Hepatocyte (in vitro differentiated cells): ENCODE measurements at regions not wholly inside any gene's neighbourhood (a gene's known extent, or its start where the extent isn't known, plus 50 kb on each side); places are given as distances from the start of the nearest gene placed in this dataset.

Source experiments
- DNase-seq: peaks from one replicate; pipeline ENCODE4 v3.0.0-alpha.2; 2016; ENCODE audit warnings: low spot score
- H2AFZ ChIP-seq: fragments of 200-600 bp; sonication (generic); 2 replicates; pipeline ENCODE4 v1.6.0; 2016; ENCODE audit warnings: antibody characterized with exemption, mild to moderate bottlenecking
- H3K27ac ChIP-seq: fragments of 200-600 bp; sonication (generic); 2 replicates; pipeline ENCODE4 v1.5.1; 2016; ENCODE audit warnings: mild to moderate bottlenecking
- H3K27me3 ChIP-seq: fragments of 200-600 bp; sonication (generic); 2 replicates; pipeline ENCODE4 v1.6.1; 2016
- H3K36me3 ChIP-seq: fragments of 200-600 bp; sonication (generic); replicated peaks from 2 replicates; pipeline ENCODE4 v1.5.1; 2016; ENCODE audit warnings: low read depth; ENCODE audit not compliant: insufficient read depth
- H3K4me1 ChIP-seq: fragments of 200-600 bp; sonication (generic); 2 replicates; pipeline ENCODE4 v1.5.1; 2016; ENCODE audit warnings: mild to moderate bottlenecking, moderate library complexity; ENCODE audit not compliant: insufficient read depth
- H3K4me2 ChIP-seq: fragments of 200-600 bp; sonication (generic); 2 replicates; pipeline ENCODE4 v1.6.0; 2016
- H3K4me3 ChIP-seq: fragments of 200-600 bp; sonication (generic); 2 replicates; pipeline ENCODE4 v1.5.1; 2016; ENCODE audit warnings: mild to moderate bottlenecking
- H3K79me2 ChIP-seq: fragments of 200-600 bp; sonication (generic); 2 replicates; pipeline ENCODE4 v1.6.0; 2017; ENCODE audit warnings: mild to moderate bottlenecking
- H3K9me2 ChIP-seq: fragments of 200-600 bp; sonication (generic); replicated peaks from 2 replicates; pipeline ENCODE4 v1.6.0; 2017; ENCODE audit warnings: mild to moderate bottlenecking; ENCODE audit not compliant: insufficient read depth
- H3K9me3 ChIP-seq: fragments of 200-600 bp; sonication (generic); 2 replicates; pipeline ENCODE4 v1.5.1; 2016; ENCODE audit warnings: low read depth, mild to moderate bottlenecking
- H4K20me1 ChIP-seq: fragments of 200-600 bp; sonication (generic); 2 replicates; pipeline ENCODE4 v1.6.0; 2016; ENCODE audit warnings: mild to moderate bottlenecking; ENCODE audit not compliant: insufficient read depth, poor library complexity, severe bottlenecking
- EZH2 ChIP-seq: fragments of 200-600 bp; sonication (generic); IDR thresholded peaks from 2 replicates; pipeline ENCODE4 v1.6.1; 2016; ENCODE audit warnings: antibody characterized with exemption, mild to moderate bottlenecking, borderline replicate concordance
- EZH2phosphoT487 ChIP-seq: fragments of 200-600 bp; sonication (generic); IDR thresholded peaks from one replicate; pipeline ENCODE4 v1.6.1; 2018; ENCODE audit warnings: antibody characterized with exemption, mild to moderate bottlenecking, low read depth, moderate library complexity; ENCODE audit not compliant: unreplicated experiment, severe bottlenecking
- WGBS: methylation state at CpG from one replicate; pipeline ENCODE4 v1.1.6; 2016; ENCODE audit warnings: low lambda C conversion rate; ENCODE audit errors: missing lambda C conversion rate; 5-methylcytosine and 5-hydroxymethylcytosine counted together
- TF ChIP-seq, protein P1 (sequence below): fragments of 200-600 bp; sonication (generic); IDR thresholded peaks from 2 replicates; pipeline ENCODE4 v1.5.1; 2016; ENCODE audit warnings: antibody characterized with exemption, mild to moderate bottlenecking; ENCODE audit not compliant: poor library complexity

DNA sequence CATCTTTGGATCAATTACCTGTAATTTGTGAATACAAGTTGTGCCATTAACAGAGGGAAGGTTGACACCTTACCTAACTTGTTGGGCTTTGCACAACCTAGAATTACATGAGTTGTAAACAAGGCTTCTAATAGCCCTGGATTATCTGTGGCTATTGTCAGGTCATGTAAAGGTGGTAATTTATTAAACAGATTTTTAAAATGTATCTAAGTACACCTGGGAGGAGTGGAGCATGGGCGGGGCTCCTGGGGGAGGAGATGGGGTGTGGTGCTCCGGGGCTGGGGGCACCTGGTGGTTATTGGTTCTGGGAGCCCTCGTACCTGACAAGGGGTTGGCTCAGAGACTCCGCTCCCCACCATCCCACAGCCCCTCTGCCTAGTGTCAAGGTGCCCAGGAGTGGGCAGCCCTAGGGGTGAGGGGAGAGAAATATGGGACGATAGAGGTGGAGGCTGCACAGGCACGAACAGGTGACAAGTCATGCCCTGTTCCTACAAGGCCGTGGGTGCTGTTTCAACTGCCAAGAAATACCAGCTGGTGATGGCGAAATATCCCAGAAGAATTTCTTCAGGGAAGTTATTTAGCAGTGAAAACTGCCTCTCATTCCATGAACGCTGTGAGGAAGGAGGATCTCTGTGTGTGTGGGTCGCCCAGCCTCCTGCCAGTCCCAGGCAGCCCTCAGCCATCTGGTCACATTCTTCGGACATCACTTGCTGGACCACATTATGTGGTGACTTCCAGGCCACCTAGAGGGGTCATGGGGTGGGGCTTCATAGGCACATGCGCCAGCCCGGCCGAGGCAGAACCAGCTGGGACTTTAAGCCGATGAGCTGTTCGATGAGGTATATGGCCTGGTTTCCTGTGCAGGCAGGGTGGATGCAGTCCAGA is 55.5 kb upstream of the IRX3 start:
- no peak overlapping the region for H3K27ac ChIP-seq
- no peak overlapping the region for H2AFZ ChIP-seq
- H3K36me3 ChIP-seq, result no peaks in the 10 kb centered on the region
- H3K4me2 ChIP-seq, result no peak overlapping the region
- peak; percentile 16 for DNase-seq
- no peaks in the 10 kb centered on the region for H3K9me2 ChIP-seq
- H3K79me2 ChIP-seq, result no peaks in the 10 kb centered on the region
- 91% methylated on average over 16 of the region's 16 CpGs for WGBS
- no peaks in the 10 kb centered on the region for H3K4me1 ChIP-seq
- no peaks in the 10 kb centered on the region for H4K20me1 ChIP-seq
- no peaks in the 10 kb centered on the region for H3K27me3 ChIP-seq
- H3K4me3 ChIP-seq, result no peak overlapping the region
- TF ChIP-seq, protein P1, sequence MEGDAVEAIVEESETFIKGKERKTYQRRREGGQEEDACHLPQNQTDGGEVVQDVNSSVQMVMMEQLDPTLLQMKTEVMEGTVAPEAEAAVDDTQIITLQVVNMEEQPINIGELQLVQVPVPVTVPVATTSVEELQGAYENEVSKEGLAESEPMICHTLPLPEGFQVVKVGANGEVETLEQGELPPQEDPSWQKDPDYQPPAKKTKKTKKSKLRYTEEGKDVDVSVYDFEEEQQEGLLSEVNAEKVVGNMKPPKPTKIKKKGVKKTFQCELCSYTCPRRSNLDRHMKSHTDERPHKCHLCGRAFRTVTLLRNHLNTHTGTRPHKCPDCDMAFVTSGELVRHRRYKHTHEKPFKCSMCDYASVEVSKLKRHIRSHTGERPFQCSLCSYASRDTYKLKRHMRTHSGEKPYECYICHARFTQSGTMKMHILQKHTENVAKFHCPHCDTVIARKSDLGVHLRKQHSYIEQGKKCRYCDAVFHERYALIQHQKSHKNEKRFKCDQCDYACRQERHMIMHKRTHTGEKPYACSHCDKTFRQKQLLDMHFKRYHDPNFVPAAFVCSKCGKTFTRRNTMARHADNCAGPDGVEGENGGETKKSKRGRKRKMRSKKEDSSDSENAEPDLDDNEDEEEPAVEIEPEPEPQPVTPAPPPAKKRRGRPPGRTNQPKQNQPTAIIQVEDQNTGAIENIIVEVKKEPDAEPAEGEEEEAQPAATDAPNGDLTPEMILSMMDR, result no peak
- no peak for TF ChIP-seq EZH2phosphoT487
- no peak for TF ChIP-seq EZH2
- H3K9me3 ChIP-seq, result no peaks in the 10 kb centered on the region

DNA sequence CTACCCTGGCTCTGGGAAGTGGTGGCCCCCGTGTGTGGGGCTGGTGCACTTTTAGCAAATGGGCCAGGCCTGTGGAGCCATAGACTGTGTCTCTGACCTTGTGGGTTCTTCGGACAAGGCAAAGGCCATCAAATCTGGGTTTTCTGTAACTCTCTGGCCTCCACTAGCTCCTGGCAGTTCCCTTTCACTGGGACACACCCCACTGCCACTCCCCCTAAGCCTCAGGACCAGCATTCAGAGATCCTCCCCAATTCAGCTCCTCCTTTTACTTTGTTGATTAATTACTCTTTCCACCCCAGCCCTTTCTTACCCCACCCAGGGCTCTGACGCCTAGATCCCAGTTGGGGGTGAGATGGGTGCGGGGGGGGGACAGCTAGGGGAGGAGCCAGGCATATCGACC is 53.9 kb upstream of the IRX3 start:
- no peak overlapping the region for H2AFZ ChIP-seq
- no peaks in the 10 kb centered on the region for H3K4me1 ChIP-seq
- H3K9me3 ChIP-seq, result no peaks in the 10 kb centered on the region
- no peaks in the 10 kb centered on the region for H3K9me2 ChIP-seq
- DNase-seq, result no peak
- WGBS, result 77% methylated on average over 3 of the region's 5 CpGs
- H3K4me2 ChIP-seq, result no peak overlapping the region
- H3K79me2 ChIP-seq, result no peaks in the 10 kb centered on the region
- H3K4me3 ChIP-seq, result no peak overlapping the region
- no peaks in the 10 kb centered on the region for H3K27me3 ChIP-seq
- no peaks in the 10 kb centered on the region for H3K36me3 ChIP-seq
- no peak overlapping the region for H3K27ac ChIP-seq
- no peak for TF ChIP-seq EZH2
- TF ChIP-seq EZH2phosphoT487, result no peak
- TF ChIP-seq, protein P1, result no peak
- no peaks in the 10 kb centered on the region for H4K20me1 ChIP-seq

DNA sequence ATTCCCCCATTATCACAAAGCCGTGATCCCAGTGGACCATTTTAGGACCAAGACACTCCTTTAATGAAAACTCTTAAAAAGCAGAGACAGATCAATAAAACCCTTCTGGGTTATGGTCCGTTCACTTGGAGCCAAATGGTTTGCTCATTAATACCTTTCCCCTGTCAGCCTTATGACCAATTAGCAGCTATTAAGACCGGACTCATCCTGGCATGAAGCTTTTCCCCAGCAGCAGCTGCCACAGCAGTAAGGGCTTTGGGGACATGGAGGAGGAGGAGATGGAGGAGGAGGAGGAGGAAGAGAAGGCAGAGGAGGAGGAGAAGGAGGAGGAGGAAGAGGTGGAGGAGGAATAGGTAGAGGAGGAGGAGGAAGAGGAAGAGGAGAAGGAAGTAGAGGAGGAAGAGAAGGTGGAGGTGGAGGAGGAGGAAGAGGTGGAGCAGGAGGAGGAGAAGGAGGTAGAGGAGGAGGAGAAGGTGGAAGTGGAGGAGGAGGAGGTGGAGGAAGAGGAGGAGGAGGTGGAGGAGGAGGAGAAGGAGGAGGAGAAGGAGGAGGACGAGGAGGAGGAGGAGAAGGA is 50.1 kb upstream of the IRX3 start:
- H3K4me3 ChIP-seq, result no peak overlapping the region
- H3K79me2 ChIP-seq, result no peaks in the 10 kb centered on the region
- 26% methylated on average over 3 of the region's 4 CpGs for WGBS
- no peak overlapping the region for H2AFZ ChIP-seq
- H3K27ac ChIP-seq, result no peak overlapping the region
- H3K27me3 ChIP-seq, result no peaks in the 10 kb centered on the region
- no peaks in the 10 kb centered on the region for H3K4me1 ChIP-seq
- no peaks in the 10 kb centered on the region for H3K9me2 ChIP-seq
- no peaks in the 10 kb centered on the region for H4K20me1 ChIP-seq
- TF ChIP-seq, protein P1, result no peak
- no peak for TF ChIP-seq EZH2
- no peak for TF ChIP-seq EZH2phosphoT487
- H3K4me2 ChIP-seq, result no peak overlapping the region
- no peaks in the 10 kb centered on the region for H3K36me3 ChIP-seq
- H3K9me3 ChIP-seq, result no peaks in the 10 kb centered on the region
- no peak for DNase-seq
